Ascending aorta (tissue), 2 donors: ENCODE measurements at regions not wholly inside any gene's neighbourhood (a gene's known extent, or its start where the extent isn't known, plus 50 kb on each side); places are given as distances from the start of the nearest gene placed in this dataset.

Source experiments
- DNase-seq, 2 donors: peaks; one replicate each; pipeline ENCODE4 v3.0.0-alpha.2; 2019; ENCODE audit warnings: low spot score in 2 of 2
- H3K27ac ChIP-seq, 2 donors: fragments of 200-600 bp; sonication (generic); one replicate each; pipeline ENCODE4 v1.5.1; 2016 to 2017; ENCODE audit warnings: mild to moderate bottlenecking in 1 of 2
- H3K27me3 ChIP-seq: fragments of 200-600 bp; sonication (generic); one replicate; pipeline ENCODE4 v1.5.1; 2017
- H3K36me3 ChIP-seq, 2 donors: fragments of 200-600 bp; sonication (generic); one replicate each; pipeline ENCODE4 v1.5.1; 2016
- H3K4me1 ChIP-seq, 2 donors: fragments of 200-600 bp; sonication (generic); one replicate each; pipeline ENCODE4 v1.5.1; 2016 to 2017; ENCODE audit warnings: mild to moderate bottlenecking in 1 of 2
- H3K4me3 ChIP-seq, 2 donors: fragments of 200-600 bp; sonication (generic); one replicate each; pipeline ENCODE4 v1.5.1; 2016 to 2017; ENCODE audit warnings: mild to moderate bottlenecking in 1 of 2
- H3K9me3 ChIP-seq, 2 donors: fragments of 200-600 bp; sonication (generic); one replicate each; pipeline ENCODE4 v1.5.1; 2016
- intact Hi-C: fragments of 100-400 bp; cut with DNase I; formaldehyde crosslinking; loops from one replicate; pipeline ENCODE4 v1.15.1; 2023
- TF ChIP-seq, protein P1 (sequence below), 3 experiments: fragments of 200-600 bp in 2 of 3; fragments of 450-650 bp in 1 of 3; sonication (generic) in 2 of 3; IDR thresholded peaks; one replicate each; pipeline ENCODE4 v1.5.1; 2016 to 2019; ENCODE audit warnings: antibody characterized with exemption in 3 of 3, mild to moderate bottlenecking in 1 of 3, moderate library complexity in 1 of 3

GRCh38 chrX:65148232-65148631 is 172.0 kb upstream of the ZC4H2 start:
- Histone ChIP-seq H3K4me3 (no peak overlapping the region), H3K27ac (no peak overlapping the region), H3K4me1 (no peaks in the 10 kb centered on the region), H3K27me3 (no peaks in the 10 kb centered on the region), H3K36me3 (no peaks in the 10 kb centered on the region), H3K9me3 (peaks cover 6 to 42% of the 10 kb centered on the region in 2 donors)
- TF ChIP-seq, protein P1, sequence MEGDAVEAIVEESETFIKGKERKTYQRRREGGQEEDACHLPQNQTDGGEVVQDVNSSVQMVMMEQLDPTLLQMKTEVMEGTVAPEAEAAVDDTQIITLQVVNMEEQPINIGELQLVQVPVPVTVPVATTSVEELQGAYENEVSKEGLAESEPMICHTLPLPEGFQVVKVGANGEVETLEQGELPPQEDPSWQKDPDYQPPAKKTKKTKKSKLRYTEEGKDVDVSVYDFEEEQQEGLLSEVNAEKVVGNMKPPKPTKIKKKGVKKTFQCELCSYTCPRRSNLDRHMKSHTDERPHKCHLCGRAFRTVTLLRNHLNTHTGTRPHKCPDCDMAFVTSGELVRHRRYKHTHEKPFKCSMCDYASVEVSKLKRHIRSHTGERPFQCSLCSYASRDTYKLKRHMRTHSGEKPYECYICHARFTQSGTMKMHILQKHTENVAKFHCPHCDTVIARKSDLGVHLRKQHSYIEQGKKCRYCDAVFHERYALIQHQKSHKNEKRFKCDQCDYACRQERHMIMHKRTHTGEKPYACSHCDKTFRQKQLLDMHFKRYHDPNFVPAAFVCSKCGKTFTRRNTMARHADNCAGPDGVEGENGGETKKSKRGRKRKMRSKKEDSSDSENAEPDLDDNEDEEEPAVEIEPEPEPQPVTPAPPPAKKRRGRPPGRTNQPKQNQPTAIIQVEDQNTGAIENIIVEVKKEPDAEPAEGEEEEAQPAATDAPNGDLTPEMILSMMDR (IDR thresholded peaks at IDR 0.05), result no peak
- DNase-seq, result no peak
- intact Hi-C loops, result no loop called here

DNA sequence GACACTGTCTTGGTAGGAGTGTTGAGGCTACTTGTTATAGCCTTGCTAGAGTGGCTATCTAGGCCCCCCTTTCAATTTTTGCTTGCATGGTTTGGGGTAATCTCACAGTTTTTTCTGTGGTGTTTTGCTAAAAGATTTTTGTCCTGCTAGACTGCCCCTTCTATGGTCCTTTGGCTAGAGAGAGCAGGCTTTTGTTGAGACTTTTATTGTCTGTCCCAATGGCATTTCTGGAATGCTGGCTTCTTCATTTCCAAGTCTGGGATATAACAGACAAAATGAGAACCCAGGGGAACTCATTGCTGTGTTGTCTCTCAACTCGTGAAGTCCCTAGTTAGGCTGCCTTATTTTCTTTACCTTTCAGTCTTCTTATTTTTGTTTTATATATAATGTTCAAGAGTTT is 160.2 kb upstream of the ZC4H2 start:
- no peaks in the 10 kb centered on the region for H3K36me3 ChIP-seq
- H3K4me3 ChIP-seq, result no peak overlapping the region
- intact Hi-C loops, result no loop called here
- H3K9me3 ChIP-seq, result peaks cover 0 to 35% of the 10 kb centered on the region in 2 donors
- DNase-seq, result no peak
- TF ChIP-seq, protein P1 (IDR thresholded peaks at IDR 0.05), result no peak
- no peaks in the 10 kb centered on the region for H3K27me3 ChIP-seq
- no peak overlapping the region for H3K27ac ChIP-seq
- no peaks in the 10 kb centered on the region for H3K4me1 ChIP-seq

DNA sequence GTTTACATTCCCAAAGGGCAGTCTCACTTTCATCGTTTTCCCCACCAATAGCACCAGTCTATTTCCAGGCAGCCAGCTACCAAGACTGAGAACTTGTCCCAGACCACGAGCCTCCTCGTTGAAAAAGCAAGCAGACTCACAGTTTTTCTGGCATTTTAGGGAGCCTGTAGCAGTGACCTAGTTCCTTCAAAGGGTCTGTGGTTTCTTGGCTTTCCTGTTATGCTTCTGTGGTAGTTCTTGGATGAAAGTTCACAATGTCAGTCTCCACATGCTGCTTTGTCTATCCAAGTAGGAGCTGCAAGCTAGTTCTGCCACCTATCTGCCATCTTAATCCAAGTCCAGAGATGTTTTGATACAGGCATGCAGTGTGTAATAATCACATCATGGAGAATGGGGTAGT is 151.6 kb upstream of the ZC4H2 start:
- H3K4me1 ChIP-seq, result no peaks in the 10 kb centered on the region
- intact Hi-C loops, result no loop called here
- no peak for DNase-seq
- no peak overlapping the region for H3K27ac ChIP-seq
- TF ChIP-seq, protein P1 (IDR thresholded peaks at IDR 0.05), result no peak
- peaks cover 0 to 70% of the 10 kb centered on the region in 2 donors for H3K9me3 ChIP-seq
- no peak overlapping the region for H3K4me3 ChIP-seq
- H3K36me3 ChIP-seq, result no peaks in the 10 kb centered on the region
- no peaks in the 10 kb centered on the region for H3K27me3 ChIP-seq

GRCh38 chrX:65098851-65099250 is 122.6 kb upstream of the ZC4H2 start:
- peaks cover 22 to 46% of the 10 kb centered on the region in 2 donors for H3K9me3 ChIP-seq
- peaks cover 0 to 3% of the 10 kb centered on the region in 2 donors for H3K36me3 ChIP-seq
- intact Hi-C loops, result no loop called here
- TF ChIP-seq, protein P1 (IDR thresholded peaks at IDR 0.05), result no peak
- H3K27me3 ChIP-seq, result no peaks in the 10 kb centered on the region
- H3K4me1 ChIP-seq, result no peaks in the 10 kb centered on the region
- H3K4me3 ChIP-seq, result no peak overlapping the region
- DNase-seq, result no peak
- H3K27ac ChIP-seq, result no peak overlapping the region

GRCh38 chrX:65093658-65094057 is 117.4 kb upstream of the ZC4H2 start:
- intact Hi-C loops, result no loop called here
- TF ChIP-seq, protein P1 (IDR thresholded peaks at IDR 0.05), result no peak
- Histone ChIP-seq H3K4me1 (no peaks in the 10 kb centered on the region), H3K27me3 (no peaks in the 10 kb centered on the region), H3K36me3 (no peaks in the 10 kb centered on the region), H3K27ac (no peak overlapping the region), H3K4me3 (no peak overlapping the region), H3K9me3 (peaks cover 12 to 28% of the 10 kb centered on the region in 2 donors)
- no peak for DNase-seq

DNA sequence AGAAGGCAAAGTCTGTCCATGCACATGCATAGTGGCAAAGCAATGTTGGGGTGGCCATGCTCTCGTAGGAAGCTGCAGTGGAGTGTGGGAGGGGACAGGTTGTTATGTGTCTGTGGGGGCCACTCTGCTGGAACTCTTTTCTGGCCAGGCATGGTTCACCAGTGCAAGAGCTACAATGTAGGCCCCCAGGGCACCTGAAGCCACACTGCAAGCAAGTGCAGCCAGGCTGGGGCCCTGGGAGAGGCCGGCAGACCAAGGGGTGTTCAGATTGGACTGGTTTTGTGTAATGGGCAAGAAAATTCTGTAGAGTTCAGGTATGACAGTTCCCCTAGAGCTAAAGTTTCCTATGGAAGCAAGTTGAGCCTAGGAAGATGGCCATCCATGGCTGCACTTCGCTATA is 97.0 kb upstream of the ZC4H2 start:
- no peak for DNase-seq
- no peaks in the 10 kb centered on the region for H3K27me3 ChIP-seq
- no peaks in the 10 kb centered on the region for H3K4me1 ChIP-seq
- H3K27ac ChIP-seq, result no peak overlapping the region
- H3K9me3 ChIP-seq, result peaks cover 0 to 31% of the 10 kb centered on the region in 2 donors
- no peak overlapping the region for H3K4me3 ChIP-seq
- intact Hi-C loops, result no loop called here
- TF ChIP-seq, protein P1 (IDR thresholded peaks at IDR 0.05), result no peak
- peaks cover 3 to 5% of the 10 kb centered on the region in 2 donors for H3K36me3 ChIP-seq
